Fibroblast of lung (primary cell): ENCODE measurements at regions not wholly inside any gene's neighbourhood (a gene's known extent, or its start where the extent isn't known, plus 50 kb on each side); places are given as distances from the start of the nearest gene placed in this dataset.
A peak's percentile ranks its signal among the peaks of the same experiment; 100 is the strongest.

Experiments
- DNase-seq, 2 donors: peaks; one replicate each; pipeline versions ENCODE4 v3.0.0 to v3.0.0-alpha.2; 2010; ENCODE audit warnings: low read depth in 2 of 2
- H2AFZ ChIP-seq: 2 replicates; pipeline ENCODE4 v1.5.1; 2012; ENCODE audit warnings: low read length, control low read depth, inconsistent platforms
- H3K27ac ChIP-seq: 2 replicates; pipeline ENCODE4 v1.5.1; 2011; ENCODE audit warnings: low read length, control low read depth; ENCODE audit not compliant: insufficient read depth
- H3K27me3 ChIP-seq: 2 replicates; pipeline ENCODE4 v1.5.1; 2011; ENCODE audit warnings: mild to moderate bottlenecking, low read length; ENCODE audit not compliant: control insufficient read depth, insufficient read depth
- H3K36me3 ChIP-seq: 2 replicates; pipeline ENCODE4 v1.5.1; 2011; ENCODE audit warnings: low read length; ENCODE audit not compliant: control insufficient read depth, insufficient read depth
- H3K4me1 ChIP-seq: 2 replicates; pipeline ENCODE4 v1.5.1; 2011; ENCODE audit warnings: low read length; ENCODE audit not compliant: control insufficient read depth, insufficient read depth; ENCODE audit errors: extremely low read depth
- H3K4me2 ChIP-seq: 2 replicates; pipeline ENCODE4 v1.5.1; 2011; ENCODE audit warnings: low read length, control low read depth; ENCODE audit not compliant: insufficient read depth; ENCODE audit errors: extremely low read depth
- H3K4me3 ChIP-seq, 4 experiments: fragments of 200-600 bp in 1 of 4; sonication (generic) in 1 of 4; replicated peaks in 1 of 4; 2 replicates each; pipeline ENCODE4 v1.5.1; 2011 to 2016; ENCODE audit warnings: low read length in 4 of 4, low read depth in 3 of 4, mild to moderate bottlenecking in 3 of 4, control low read depth in 2 of 4, inconsistent platforms in 1 of 4, mixed read lengths in 1 of 4; ENCODE audit not compliant: insufficient read depth in 1 of 4; ENCODE audit errors: control extremely low read depth in 1 of 4
- H3K79me2 ChIP-seq: 2 replicates; pipeline ENCODE4 v1.5.1; 2012; ENCODE audit warnings: mild to moderate bottlenecking, low read length, inconsistent platforms; ENCODE audit not compliant: control insufficient read depth, insufficient read depth
- H3K9ac ChIP-seq: 2 replicates; pipeline ENCODE4 v1.5.1; 2011; ENCODE audit warnings: mild to moderate bottlenecking, low read length, control low read depth; ENCODE audit not compliant: insufficient read depth
- H3K9me3 ChIP-seq: 2 replicates; pipeline ENCODE4 v1.5.1; 2012; ENCODE audit warnings: low read depth, low read length; ENCODE audit not compliant: control insufficient read depth, insufficient read depth
- H4K20me1 ChIP-seq: 2 replicates; pipeline ENCODE4 v1.5.1; 2011; ENCODE audit warnings: low read length; ENCODE audit not compliant: control insufficient read depth, insufficient read depth; ENCODE audit errors: extremely low read depth
- EZH2 ChIP-seq: IDR thresholded peaks from 2 replicates; pipeline ENCODE4 v1.5.1; 2012; ENCODE audit warnings: low read length, control low read depth, mild to moderate bottlenecking; ENCODE audit errors: missing control alignments
- TF ChIP-seq, protein P1 (sequence below), 2 donors: IDR thresholded peaks in 1 of 2; conservative IDR thresholded peaks in 1 of 2; 1 replicate in 1 of 2; 2 replicates in 1 of 2; pipeline ENCODE4 v1.5.1; 2011 to 2012; ENCODE audit warnings: low read length in 2 of 2, control low read depth in 1 of 2, inconsistent platforms in 1 of 2, low read depth in 1 of 2, mild to moderate bottlenecking in 1 of 2

DNA sequence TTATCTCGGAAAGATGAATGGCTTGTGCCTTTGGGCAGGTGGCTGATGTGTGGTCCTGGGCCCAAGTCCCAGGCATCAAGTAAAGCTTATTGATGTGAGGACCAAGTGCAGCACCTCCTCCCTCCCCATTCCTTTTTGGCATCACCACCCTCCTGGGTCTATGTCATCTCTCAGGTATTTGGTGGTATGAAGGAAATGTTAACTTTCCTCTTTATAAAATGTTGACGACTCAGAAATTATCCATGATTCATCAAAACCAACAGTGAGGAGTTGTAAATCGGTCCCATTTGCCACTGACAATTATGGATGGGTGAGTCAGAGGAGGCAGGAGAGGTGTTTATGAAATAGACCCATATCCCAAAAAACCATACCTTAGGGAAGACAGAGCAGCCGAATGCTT, 229.4 kb upstream of the GATB start:
- Histone ChIP-seq H3K27ac (no peak overlapping the region), H3K79me2 (no peaks in the 10 kb centered on the region), H3K9me3 (no peaks in the 10 kb centered on the region), H4K20me1 (no peaks in the 10 kb centered on the region), H3K27me3 (no peaks in the 10 kb centered on the region), H3K4me3 (no peak overlapping the region), H2AFZ (no peak overlapping the region), H3K9ac (no peak overlapping the region), H3K36me3 (no peaks in the 10 kb centered on the region), H3K4me2 (no peak overlapping the region), H3K4me1 (peaks cover 2% of the 10 kb centered on the region)
- TF ChIP-seq, protein P1, sequence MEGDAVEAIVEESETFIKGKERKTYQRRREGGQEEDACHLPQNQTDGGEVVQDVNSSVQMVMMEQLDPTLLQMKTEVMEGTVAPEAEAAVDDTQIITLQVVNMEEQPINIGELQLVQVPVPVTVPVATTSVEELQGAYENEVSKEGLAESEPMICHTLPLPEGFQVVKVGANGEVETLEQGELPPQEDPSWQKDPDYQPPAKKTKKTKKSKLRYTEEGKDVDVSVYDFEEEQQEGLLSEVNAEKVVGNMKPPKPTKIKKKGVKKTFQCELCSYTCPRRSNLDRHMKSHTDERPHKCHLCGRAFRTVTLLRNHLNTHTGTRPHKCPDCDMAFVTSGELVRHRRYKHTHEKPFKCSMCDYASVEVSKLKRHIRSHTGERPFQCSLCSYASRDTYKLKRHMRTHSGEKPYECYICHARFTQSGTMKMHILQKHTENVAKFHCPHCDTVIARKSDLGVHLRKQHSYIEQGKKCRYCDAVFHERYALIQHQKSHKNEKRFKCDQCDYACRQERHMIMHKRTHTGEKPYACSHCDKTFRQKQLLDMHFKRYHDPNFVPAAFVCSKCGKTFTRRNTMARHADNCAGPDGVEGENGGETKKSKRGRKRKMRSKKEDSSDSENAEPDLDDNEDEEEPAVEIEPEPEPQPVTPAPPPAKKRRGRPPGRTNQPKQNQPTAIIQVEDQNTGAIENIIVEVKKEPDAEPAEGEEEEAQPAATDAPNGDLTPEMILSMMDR (conservative IDR thresholded peaks at IDR 0.05 in 1 of 2, IDR thresholded peaks at IDR 0.05 in 1 of 2; ENCODE audit: low read depth in 1 of 2, low read length in 2 of 2): no peak
- TF ChIP-seq EZH2: no peak
- DNase-seq: peak in 1 of 2 donors; percentile 92

DNA sequence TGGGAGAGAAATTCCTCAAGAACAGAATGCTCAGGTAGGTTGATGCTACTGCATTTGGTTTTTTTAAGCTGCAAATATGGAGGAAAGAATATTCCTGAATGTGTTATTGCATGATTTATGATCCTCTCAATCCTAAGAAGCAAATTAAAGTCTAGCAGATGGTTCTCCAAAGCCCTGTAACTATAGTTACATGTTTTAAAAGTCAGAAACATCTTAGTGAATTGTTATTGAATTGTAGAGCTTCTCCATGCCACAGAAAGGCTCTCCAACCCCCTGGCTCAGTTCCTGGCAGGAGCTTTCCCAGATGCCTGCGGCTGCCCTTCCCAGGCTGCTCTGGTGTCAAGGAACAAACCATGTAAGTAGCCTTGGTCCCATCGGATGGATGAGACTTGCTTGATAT, 227.8 kb upstream of the GATB start:
- Histone ChIP-seq H2AFZ (no peak overlapping the region), H3K27ac (no peak overlapping the region), H3K27me3 (no peaks in the 10 kb centered on the region), H3K4me2 (no peak overlapping the region), H4K20me1 (no peaks in the 10 kb centered on the region), H3K79me2 (no peaks in the 10 kb centered on the region), H3K4me3 (no peak overlapping the region), H3K9me3 (no peaks in the 10 kb centered on the region), H3K4me1 (peaks cover 2% of the 10 kb centered on the region), H3K36me3 (no peaks in the 10 kb centered on the region), H3K9ac (no peak overlapping the region)
- no peak for DNase-seq
- TF ChIP-seq, protein P1 (conservative IDR thresholded peaks at IDR 0.05 in 1 of 2, IDR thresholded peaks at IDR 0.05 in 1 of 2; ENCODE audit: low read depth in 1 of 2, low read length in 2 of 2): no peak
- TF ChIP-seq EZH2: no peak

DNA sequence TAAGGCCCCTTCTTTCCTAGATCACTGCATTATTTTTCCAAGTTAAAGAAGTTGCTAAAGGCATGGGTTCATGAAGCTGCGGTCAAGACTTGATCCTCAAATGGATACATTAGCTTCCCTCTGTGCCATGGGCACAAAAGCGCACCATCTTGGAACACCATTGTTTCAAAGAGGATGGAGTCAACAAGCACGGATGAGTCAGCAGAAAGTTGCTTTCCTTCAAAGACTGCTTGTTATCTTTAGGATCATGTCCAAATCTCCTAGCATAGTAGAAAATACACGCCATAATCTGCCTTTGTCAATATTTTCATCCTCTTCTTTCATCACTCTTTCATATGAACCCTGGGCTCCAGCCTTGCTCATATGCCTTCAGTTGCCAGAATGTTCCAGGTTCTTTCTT, 226.8 kb upstream of the GATB start:
- Histone ChIP-seq H3K9me3 (no peaks in the 10 kb centered on the region), H3K79me2 (no peaks in the 10 kb centered on the region), H3K36me3 (no peaks in the 10 kb centered on the region), H4K20me1 (no peaks in the 10 kb centered on the region), H3K9ac (no peak overlapping the region), H2AFZ (no peak overlapping the region), H3K4me3 (no peak overlapping the region), H3K4me2 (no peak overlapping the region), H3K27me3 (no peaks in the 10 kb centered on the region), H3K4me1 (peaks cover 2% of the 10 kb centered on the region), H3K27ac (no peak overlapping the region)
- TF ChIP-seq, protein P1 (conservative IDR thresholded peaks at IDR 0.05 in 1 of 2, IDR thresholded peaks at IDR 0.05 in 1 of 2; ENCODE audit: low read depth in 1 of 2, low read length in 2 of 2): no peak
- no peak for TF ChIP-seq EZH2
- DNase-seq: peak in 1 of 2 donors; percentile 11
